OCI-LY1 (cell line): ENCODE measurements at regions not wholly inside any gene's neighbourhood (a gene's known extent, or its start where the extent isn't known, plus 50 kb on each side); places are given as distances from the start of the nearest gene placed in this dataset.

ENCODE experiments used
- H2AFZ ChIP-seq: fragments of 200-600 bp; sonication (generic), shearing (Covaris generic); 2 replicates; pipeline ENCODE4 v1.6.0; 2014; ENCODE audit warnings: antibody characterized with exemption, mild to moderate bottlenecking, low read length
- H3F3A ChIP-seq: fragments of 200-600 bp; sonication (generic), shearing (Covaris generic); 2 replicates; pipeline ENCODE4 v1.6.0; 2014; ENCODE audit warnings: mild to moderate bottlenecking, antibody characterized with exemption, low read length, moderate library complexity; ENCODE audit not compliant: insufficient read depth
- H3K27ac ChIP-seq: fragments of 200-600 bp; sonication (generic); 2 replicates; pipeline ENCODE4 v1.5.1; 2014; ENCODE audit warnings: low read length, mixed run types, mild to moderate bottlenecking, low read depth; ENCODE audit not compliant: poor library complexity, severe bottlenecking
- H3K27me3 ChIP-seq: fragments of 200-600 bp; sonication (generic); 2 replicates; pipeline ENCODE4 v1.6.0; 2014; ENCODE audit warnings: antibody characterized with exemption, mild to moderate bottlenecking, low read length, moderate library complexity; ENCODE audit not compliant: insufficient read depth
- H3K36me3 ChIP-seq: fragments of 200-600 bp; sonication (generic); 2 replicates; pipeline ENCODE4 v1.6.1; 2014; ENCODE audit warnings: mild to moderate bottlenecking, antibody characterized with exemption, low read length, moderate library complexity, mixed read lengths; ENCODE audit not compliant: insufficient read depth
- H3K4me1 ChIP-seq: fragments of 200-600 bp; sonication (generic); 2 replicates; pipeline ENCODE4 v1.5.1; 2014; ENCODE audit warnings: mild to moderate bottlenecking, low read length, moderate library complexity; ENCODE audit not compliant: insufficient read depth, severe bottlenecking
- H3K4me2 ChIP-seq: fragments of 200-600 bp; sonication (generic), shearing (Covaris generic); 2 replicates; pipeline ENCODE4 v1.6.1; 2014; ENCODE audit warnings: low read length
- H3K4me3 ChIP-seq: fragments of 200-600 bp; sonication (generic); 2 replicates; pipeline ENCODE4 v1.5.1; 2014; ENCODE audit warnings: low read length, low read depth, mild to moderate bottlenecking, mixed read lengths; ENCODE audit not compliant: poor library complexity, severe bottlenecking
- H3K79me2 ChIP-seq: fragments of 200-600 bp; shearing (Covaris generic); 2 replicates; pipeline ENCODE4 v1.6.1; 2016; ENCODE audit warnings: mixed run types, low read length, mixed read lengths; ENCODE audit not compliant: insufficient read depth
- H3K9ac ChIP-seq: fragments of 200-600 bp; sonication (generic), shearing (Covaris generic); 2 replicates; pipeline ENCODE4 v1.6.1; 2014; ENCODE audit warnings: mild to moderate bottlenecking, low read length, mixed read lengths
- H3K9me2 ChIP-seq: fragments of 200-600 bp; sonication (generic), shearing (Covaris generic); 2 replicates; pipeline ENCODE4 v1.6.1; 2014; ENCODE audit warnings: low read depth, mild to moderate bottlenecking, low read length, mixed read lengths
- H3K9me3 ChIP-seq: fragments of 200-600 bp; shearing (Covaris generic); 2 replicates; pipeline ENCODE4 v1.6.1; 2014; ENCODE audit warnings: low read length, mixed read lengths
- H4K20me1 ChIP-seq: fragments of 200-600 bp; sonication (generic), shearing (Covaris generic); 2 replicates; pipeline ENCODE4 v1.6.0; 2016; ENCODE audit warnings: mild to moderate bottlenecking, low read length; ENCODE audit not compliant: insufficient read depth
- EZH2 ChIP-seq: fragments of 200-600 bp; sonication (generic), shearing (Covaris generic); IDR thresholded peaks from 2 replicates; pipeline ENCODE4 v1.8.0; 2017; ENCODE audit warnings: borderline replicate concordance, mixed run types, mild to moderate bottlenecking, antibody characterized with exemption, low read length, moderate library complexity, mixed read lengths
- TF ChIP-seq, protein P1 (sequence below): fragments of 200-600 bp; sonication (generic), shearing (Covaris generic); IDR thresholded peaks from 2 replicates; pipeline ENCODE4 v1.5.1; 2017; ENCODE audit warnings: mild to moderate bottlenecking, antibody characterized with exemption, low read length, moderate library complexity, mixed read lengths

DNA sequence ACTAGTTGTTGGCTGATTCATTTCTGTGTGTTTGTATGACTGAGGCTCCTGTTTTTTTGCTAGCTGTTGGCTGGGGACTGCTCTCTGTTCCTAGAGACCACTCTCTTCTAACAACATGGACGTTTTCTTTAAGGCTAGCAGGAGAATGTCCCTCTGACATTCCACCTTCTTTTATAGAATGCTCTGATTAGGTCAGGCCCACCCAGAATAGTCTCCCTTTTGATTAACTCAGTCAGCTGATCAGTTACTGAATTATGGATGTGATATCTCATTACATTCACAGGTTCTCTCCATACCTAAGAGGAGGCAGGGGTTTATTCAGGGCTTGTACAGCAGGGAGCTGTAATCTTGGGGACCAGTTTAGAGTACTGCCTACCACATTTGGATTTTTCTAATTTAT is 175.6 kb upstream of the RHOBTB1 start:
- H3K4me1 ChIP-seq = peaks cover 10% of the 10 kb centered on the region
- no peak overlapping the region for H3K4me3 ChIP-seq
- no peaks in the 10 kb centered on the region for H3K9me3 ChIP-seq
- TF ChIP-seq, protein P1, sequence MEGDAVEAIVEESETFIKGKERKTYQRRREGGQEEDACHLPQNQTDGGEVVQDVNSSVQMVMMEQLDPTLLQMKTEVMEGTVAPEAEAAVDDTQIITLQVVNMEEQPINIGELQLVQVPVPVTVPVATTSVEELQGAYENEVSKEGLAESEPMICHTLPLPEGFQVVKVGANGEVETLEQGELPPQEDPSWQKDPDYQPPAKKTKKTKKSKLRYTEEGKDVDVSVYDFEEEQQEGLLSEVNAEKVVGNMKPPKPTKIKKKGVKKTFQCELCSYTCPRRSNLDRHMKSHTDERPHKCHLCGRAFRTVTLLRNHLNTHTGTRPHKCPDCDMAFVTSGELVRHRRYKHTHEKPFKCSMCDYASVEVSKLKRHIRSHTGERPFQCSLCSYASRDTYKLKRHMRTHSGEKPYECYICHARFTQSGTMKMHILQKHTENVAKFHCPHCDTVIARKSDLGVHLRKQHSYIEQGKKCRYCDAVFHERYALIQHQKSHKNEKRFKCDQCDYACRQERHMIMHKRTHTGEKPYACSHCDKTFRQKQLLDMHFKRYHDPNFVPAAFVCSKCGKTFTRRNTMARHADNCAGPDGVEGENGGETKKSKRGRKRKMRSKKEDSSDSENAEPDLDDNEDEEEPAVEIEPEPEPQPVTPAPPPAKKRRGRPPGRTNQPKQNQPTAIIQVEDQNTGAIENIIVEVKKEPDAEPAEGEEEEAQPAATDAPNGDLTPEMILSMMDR = no peak
- TF ChIP-seq EZH2 = no peak
- H3K36me3 ChIP-seq = no peaks in the 10 kb centered on the region
- no peak overlapping the region for H3K4me2 ChIP-seq
- H3F3A ChIP-seq = no peaks in the 10 kb centered on the region
- H3K27me3 ChIP-seq = no peaks in the 10 kb centered on the region
- no peak overlapping the region for H2AFZ ChIP-seq
- H3K9me2 ChIP-seq = no peaks in the 10 kb centered on the region
- H3K27ac ChIP-seq = no peak overlapping the region
- H3K79me2 ChIP-seq = no peaks in the 10 kb centered on the region
- no peaks in the 10 kb centered on the region for H4K20me1 ChIP-seq
- no peak overlapping the region for H3K9ac ChIP-seq

DNA sequence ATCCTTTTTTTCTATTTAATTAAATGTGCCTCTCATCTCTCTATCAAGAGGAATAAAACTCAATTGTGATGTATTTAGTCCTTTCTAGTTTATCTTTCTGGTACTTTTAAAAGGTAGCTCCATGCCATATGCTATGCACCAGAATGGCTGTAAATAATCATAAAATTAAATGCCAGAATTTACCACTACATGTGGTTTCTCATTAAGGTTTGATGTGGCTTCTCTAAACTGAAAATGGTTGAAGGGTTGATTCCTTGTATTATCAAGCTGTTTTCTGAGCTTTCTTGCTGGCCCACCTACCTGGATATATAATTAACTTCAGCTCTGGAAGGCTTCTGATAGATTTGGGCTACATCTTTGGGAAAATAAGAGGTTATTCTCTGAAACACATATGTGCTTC is 171.9 kb upstream of the RHOBTB1 start:
- no peak for TF ChIP-seq EZH2
- TF ChIP-seq, protein P1 = no peak
- Histone ChIP-seq H2AFZ (no peak overlapping the region), H3K27ac (no peak overlapping the region), H3K9me2 (no peaks in the 10 kb centered on the region), H3K36me3 (no peaks in the 10 kb centered on the region), H3K4me2 (no peak overlapping the region), H3K4me1 (no peaks in the 10 kb centered on the region), H3K27me3 (no peaks in the 10 kb centered on the region), H3F3A (no peaks in the 10 kb centered on the region), H3K9me3 (no peaks in the 10 kb centered on the region), H3K79me2 (no peaks in the 10 kb centered on the region), H3K9ac (no peak overlapping the region), H3K4me3 (no peak overlapping the region), H4K20me1 (no peaks in the 10 kb centered on the region)

DNA sequence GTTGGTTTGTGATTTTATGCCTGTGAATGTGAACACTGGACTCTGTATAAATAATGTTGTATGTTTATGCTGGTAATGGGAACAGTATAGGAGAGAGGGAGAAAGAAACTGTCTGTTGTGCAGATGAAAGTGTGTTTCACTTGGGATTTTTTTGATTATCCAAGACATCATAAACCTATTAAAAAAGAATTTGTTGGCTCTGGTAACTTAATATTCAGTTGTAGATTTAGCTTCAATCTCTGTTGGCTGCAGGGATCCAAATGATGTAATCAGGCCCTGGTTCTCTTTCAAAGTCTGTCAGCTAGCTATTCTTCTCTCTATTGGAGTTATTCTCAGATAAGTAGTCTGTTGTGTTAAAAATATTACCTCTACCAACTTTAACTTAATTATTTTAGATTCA is 168.8 kb upstream of the RHOBTB1 start:
- no peaks in the 10 kb centered on the region for H3K79me2 ChIP-seq
- H3K4me3 ChIP-seq = no peak overlapping the region
- H3F3A ChIP-seq = no peaks in the 10 kb centered on the region
- H3K27ac ChIP-seq = no peak overlapping the region
- no peaks in the 10 kb centered on the region for H3K9me2 ChIP-seq
- H2AFZ ChIP-seq = no peak overlapping the region
- no peaks in the 10 kb centered on the region for H3K4me1 ChIP-seq
- no peaks in the 10 kb centered on the region for H3K27me3 ChIP-seq
- TF ChIP-seq, protein P1 = no peak
- no peak for TF ChIP-seq EZH2
- no peaks in the 10 kb centered on the region for H3K9me3 ChIP-seq
- no peaks in the 10 kb centered on the region for H3K36me3 ChIP-seq
- no peak overlapping the region for H3K4me2 ChIP-seq
- H3K9ac ChIP-seq = no peak overlapping the region
- no peaks in the 10 kb centered on the region for H4K20me1 ChIP-seq
